ENCODE measurements at regions not wholly inside any gene's neighbourhood (a gene's known extent, or its start where the extent isn't known, plus 50 kb on each side); places are given as distances from the start of the nearest gene placed in this dataset.

- DNase-seq (ENCODE audit: low read depth), result no peak
- H3K4me3 ChIP-seq (ENCODE audit: low read depth, low read length), result no peak overlapping the region
- TF ChIP-seq CTCF (IDR thresholded peaks at IDR 0.05; ENCODE audit: insufficient read depth, low read length), result no peak
Observed at GRCh38 chr2:16149349-16150243, 209.2 kb downstream of the MYCN start.

GRCh38 chr2:16148632-16149348, 208.4 kb downstream of the MYCN start:
- TF ChIP-seq CTCF (IDR thresholded peaks at IDR 0.05; ENCODE audit: insufficient read depth, low read length), result no peak
- H3K4me3 ChIP-seq (ENCODE audit: low read depth, low read length), result no peak overlapping the region
- DNase-seq (ENCODE audit: low read depth), result no peak

- DNase-seq (ENCODE audit: low read depth), result no peak
- no peak for TF ChIP-seq CTCF (IDR thresholded peaks at IDR 0.05; ENCODE audit: insufficient read depth, low read length)
- no peak overlapping the region for H3K4me3 ChIP-seq (ENCODE audit: low read depth, low read length)
Observed at GRCh38 chr2:16142383-16143361, 202.3 kb downstream of the MYCN start.

- no peak overlapping the region for H3K4me3 ChIP-seq (ENCODE audit: low read depth, low read length)
- TF ChIP-seq CTCF (IDR thresholded peaks at IDR 0.05; ENCODE audit: insufficient read depth, low read length), result no peak
- DNase-seq (ENCODE audit: low read depth), result no peak
Observed at GRCh38 chr2:16141641-16141921, 201.2 kb downstream of the MYCN start.

GRCh38 chr2:16140771-16141640, 200.7 kb downstream of the MYCN start:
- no peak for TF ChIP-seq CTCF (IDR thresholded peaks at IDR 0.05; ENCODE audit: insufficient read depth, low read length)
- no peak for DNase-seq (ENCODE audit: low read depth)
- H3K4me3 ChIP-seq (ENCODE audit: low read depth, low read length), result no peak overlapping the region

All from fibroblast of the aortic adventitia (primary cell).